ENCODE measurements at regions not wholly inside any gene's neighbourhood (a gene's known extent, or its start where the extent isn't known, plus 50 kb on each side); places are given as distances from the start of the nearest gene placed in this dataset.

- no peak overlapping the region for H3K27ac Mint-ChIP-seq
- no peak for TF ChIP-seq CTCF (IDR thresholded peaks at IDR 0.05; ENCODE audit: unreplicated experiment)
- H3K9me3 Mint-ChIP-seq (ENCODE audit: low read depth): peaks cover 16% of the 10 kb centered on the region
- no peaks in the 10 kb centered on the region for H3K27me3 Mint-ChIP-seq
- H3K36me3 Mint-ChIP-seq (ENCODE audit: insufficient read depth): no peaks in the 10 kb centered on the region
- DNase-seq (ENCODE audit: low spot score, unreplicated experiment): no peak
- H3K4me3 Mint-ChIP-seq (ENCODE audit: low read depth): no peak overlapping the region
- H3K4me1 Mint-ChIP-seq (ENCODE audit: low read depth): no peaks in the 10 kb centered on the region
These were observed 82.1 kb upstream of the BMP4 start for GRCh38 chr14:54038724-54039123.

- no peak overlapping the region for H3K4me3 Mint-ChIP-seq (ENCODE audit: low read depth)
- no peak for DNase-seq (ENCODE audit: low spot score, unreplicated experiment)
- no peaks in the 10 kb centered on the region for H3K4me1 Mint-ChIP-seq (ENCODE audit: low read depth)
- H3K27ac Mint-ChIP-seq: no peak overlapping the region
- H3K9me3 Mint-ChIP-seq (ENCODE audit: low read depth): peaks cover 12% of the 10 kb centered on the region
- no peak for TF ChIP-seq CTCF (IDR thresholded peaks at IDR 0.05; ENCODE audit: unreplicated experiment)
- H3K36me3 Mint-ChIP-seq (ENCODE audit: insufficient read depth): no peaks in the 10 kb centered on the region
- no peaks in the 10 kb centered on the region for H3K27me3 Mint-ChIP-seq
These were observed 82.7 kb upstream of the BMP4 start for GRCh38 chr14:54039311-54039710.

GRCh38 chr14:54040846-54041245 lies 84.2 kb upstream of the BMP4 start:
- Mint-ChIP-seq H3K4me3 (ENCODE audit: low read depth) (no peak overlapping the region), H3K4me1 (ENCODE audit: low read depth) (no peaks in the 10 kb centered on the region), H3K27me3 (no peaks in the 10 kb centered on the region), H3K27ac (no peak overlapping the region), H3K36me3 (ENCODE audit: insufficient read depth) (no peaks in the 10 kb centered on the region), H3K9me3 (ENCODE audit: low read depth) (peaks cover 5% of the 10 kb centered on the region)
- DNase-seq (ENCODE audit: low spot score, unreplicated experiment): no peak
- no peak for TF ChIP-seq CTCF (IDR thresholded peaks at IDR 0.05; ENCODE audit: unreplicated experiment)

- Mint-ChIP-seq H3K27me3 (no peaks in the 10 kb centered on the region), H3K4me3 (ENCODE audit: low read depth) (no peak overlapping the region), H3K36me3 (ENCODE audit: insufficient read depth) (no peaks in the 10 kb centered on the region), H3K27ac (no peak overlapping the region), H3K9me3 (ENCODE audit: low read depth) (no peaks in the 10 kb centered on the region), H3K4me1 (ENCODE audit: low read depth) (peaks cover 3% of the 10 kb centered on the region)
- DNase-seq (ENCODE audit: low spot score, unreplicated experiment): no peak
- TF ChIP-seq CTCF (IDR thresholded peaks at IDR 0.05; ENCODE audit: unreplicated experiment): no peak
These were observed 89.6 kb upstream of the BMP4 start for GRCh38 chr14:54046250-54046649.

GRCh38 chr14:54047645-54048308 lies 91.2 kb upstream of the BMP4 start:
- no peak for DNase-seq (ENCODE audit: low spot score, unreplicated experiment)
- Mint-ChIP-seq H3K36me3 (ENCODE audit: insufficient read depth) (no peaks in the 10 kb centered on the region), H3K27ac (no peak overlapping the region), H3K9me3 (ENCODE audit: low read depth) (no peaks in the 10 kb centered on the region), H3K4me1 (ENCODE audit: low read depth) (peaks cover 3% of the 10 kb centered on the region), H3K27me3 (peaks cover 2% of the 10 kb centered on the region), H3K4me3 (ENCODE audit: low read depth) (no peak overlapping the region)
- TF ChIP-seq CTCF (IDR thresholded peaks at IDR 0.05; ENCODE audit: unreplicated experiment): no peak

All from progenitor cell of endocrine pancreas (in vitro differentiated cells).